HG02870 (cell line): ENCODE measurements at regions not wholly inside any gene's neighbourhood (a gene's known extent, or its start where the extent isn't known, plus 50 kb on each side); places are given as distances from the start of the nearest gene placed in this dataset.
"Not testable (repeated sequence)": the region's sequence is repeated elsewhere in the genome, so short reads cannot be mapped to it uniquely, and the experiment has no call there.

Experiments used
- ATAC-seq: cut with Tn5 transposase; IDR thresholded peaks from one replicate; pipeline ENCODE4 v1.9.1; 2021; ENCODE audit warnings: mild to moderate bottlenecking, moderate library complexity; ENCODE audit not compliant: unreplicated experiment

DNA sequence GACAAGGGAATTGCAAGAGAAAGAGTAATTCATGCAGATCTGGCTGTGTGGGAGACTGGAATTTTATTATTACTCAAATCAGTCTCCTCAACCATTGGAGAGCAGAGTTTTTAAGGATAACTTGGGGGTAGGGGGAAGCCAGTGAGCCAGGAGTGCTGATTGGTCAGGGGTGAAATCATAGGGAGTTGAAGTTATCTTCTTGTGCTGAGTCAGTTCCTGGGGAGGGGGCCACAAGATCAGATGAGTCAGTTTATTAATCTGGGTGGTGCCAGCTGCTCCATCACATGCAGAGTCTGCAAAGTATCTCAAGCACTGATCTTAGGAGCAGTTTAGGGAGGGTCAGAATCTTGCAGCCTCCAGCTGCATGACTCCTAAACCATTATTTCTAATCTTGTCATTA is 191.8 kb upstream of the IGF1 start:
- not testable (repeated sequence) for ATAC-seq

DNA sequence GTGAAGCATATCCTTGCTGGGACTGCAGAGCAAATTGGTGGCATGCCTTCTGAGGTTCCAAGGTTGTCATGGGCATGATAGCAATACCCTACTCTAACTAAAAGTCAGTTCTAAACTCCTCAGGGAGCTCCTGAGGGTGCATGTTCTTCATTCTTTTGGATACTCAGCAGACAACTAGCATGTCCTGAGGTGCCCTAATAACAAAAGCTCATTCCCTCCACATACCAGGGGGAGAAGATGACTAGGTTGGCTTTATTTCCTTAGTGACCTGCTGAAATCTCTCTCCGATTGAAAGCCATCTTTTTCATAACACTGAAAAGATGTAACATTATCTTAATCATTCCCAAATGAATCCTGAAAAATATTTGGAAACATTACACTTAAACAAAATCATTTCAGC is 188.7 kb upstream of the IGF1 start:
- ATAC-seq = no peak

DNA sequence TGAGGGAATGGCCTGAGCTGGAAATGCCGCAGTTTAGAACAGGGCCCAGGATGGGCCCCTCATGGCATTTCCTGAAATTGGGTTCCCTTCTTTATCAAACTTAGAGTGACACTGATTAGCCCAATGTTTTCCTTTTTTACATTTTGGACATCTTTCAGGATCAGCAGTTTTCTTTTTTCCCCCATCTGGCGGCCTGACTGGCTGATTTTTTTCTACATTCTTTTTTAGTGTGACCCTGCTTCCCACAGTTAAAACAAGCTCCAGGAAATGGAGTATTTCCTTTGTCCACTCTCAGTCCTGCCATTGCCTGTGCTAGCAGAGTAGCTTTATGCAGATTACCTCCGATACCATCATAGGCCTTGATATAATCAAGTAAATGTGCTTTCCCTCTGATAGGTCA is 185.8 kb upstream of the IGF1 start:
- not testable (repeated sequence) for ATAC-seq

DNA sequence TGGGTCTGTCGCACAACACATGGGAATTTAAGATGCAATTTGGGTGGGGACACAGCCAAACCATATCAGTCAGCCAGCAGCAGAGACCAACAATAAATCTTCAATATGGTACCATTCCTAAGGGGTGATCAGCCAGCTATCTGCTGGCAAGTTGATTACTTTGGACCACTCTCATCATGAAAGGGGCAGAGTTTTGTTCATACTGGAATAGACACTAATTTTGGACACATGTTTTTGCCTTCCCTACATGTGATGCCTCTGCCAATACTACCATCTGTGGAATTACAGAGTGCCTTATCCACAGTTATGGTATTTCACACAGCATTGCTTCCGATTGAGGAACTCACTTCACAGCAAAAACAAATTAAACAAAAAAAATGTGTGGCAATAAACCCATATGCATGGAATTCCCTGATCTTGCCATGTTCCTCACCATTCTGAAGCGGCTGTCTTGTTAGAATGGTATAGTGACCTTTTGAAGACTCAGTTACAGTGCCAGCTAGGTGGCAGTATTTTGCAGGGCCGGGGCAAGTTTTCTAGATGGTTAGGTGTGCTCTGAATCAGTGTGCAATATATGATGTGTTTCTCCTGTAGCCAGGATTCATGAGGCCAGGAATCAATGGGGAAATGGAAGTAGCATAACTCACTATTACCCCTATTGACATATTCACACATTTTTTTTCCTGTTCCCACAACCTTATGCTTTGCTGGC is 179.0 kb upstream of the IGF1 start:
- ATAC-seq = no peak

DNA sequence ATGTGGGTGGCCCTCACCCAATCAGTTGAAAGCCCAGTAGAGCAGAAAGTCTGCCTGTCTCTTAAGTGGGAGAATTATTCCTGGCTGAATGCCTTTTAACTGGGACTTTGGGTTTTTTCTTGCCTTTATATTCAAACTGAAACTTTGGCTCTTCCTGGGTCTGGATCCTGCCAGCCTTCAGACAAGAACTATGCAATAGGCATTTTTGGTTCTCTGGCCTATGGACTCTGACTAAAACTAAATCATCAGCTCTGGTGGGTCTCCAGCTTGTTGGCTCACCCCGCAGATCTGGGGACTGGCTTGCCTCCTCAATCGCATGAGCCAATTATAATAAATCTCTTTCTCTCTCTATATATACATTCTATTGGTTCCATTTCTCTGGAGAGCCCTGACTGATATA is 173.0 kb upstream of the IGF1 start:
- ATAC-seq = no peak

DNA sequence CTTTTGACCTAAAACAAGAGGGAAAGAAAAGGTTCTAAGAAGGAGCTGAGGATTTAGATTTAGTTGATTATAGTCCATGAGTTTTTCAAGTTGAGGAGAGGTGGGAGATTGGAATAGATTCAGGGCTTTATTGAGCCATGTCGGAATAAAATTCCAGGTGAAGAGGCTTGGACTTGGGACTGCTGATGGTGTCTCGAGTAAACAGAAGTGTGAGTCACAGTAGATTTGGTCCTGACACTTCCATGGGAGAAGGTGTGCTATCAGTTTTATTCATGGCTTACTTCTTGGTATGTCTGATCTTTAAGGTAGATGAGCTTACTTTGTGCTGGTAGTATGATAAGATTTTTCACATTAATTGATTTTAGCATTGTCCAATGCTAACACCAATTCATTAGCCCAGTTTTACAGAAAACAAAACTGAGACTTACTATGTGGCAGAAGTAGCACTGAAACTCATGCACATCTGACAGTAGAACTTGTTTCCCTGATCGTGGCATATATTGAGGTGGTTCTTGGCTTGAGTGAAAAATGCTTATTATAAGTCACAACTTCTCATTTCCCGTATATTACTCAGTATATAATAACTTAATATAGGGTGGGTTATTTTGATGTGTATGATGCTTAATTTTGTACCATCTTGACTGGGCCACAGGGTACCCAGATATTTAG is 172.4 kb upstream of the IGF1 start:
- ATAC-seq = no peak

DNA sequence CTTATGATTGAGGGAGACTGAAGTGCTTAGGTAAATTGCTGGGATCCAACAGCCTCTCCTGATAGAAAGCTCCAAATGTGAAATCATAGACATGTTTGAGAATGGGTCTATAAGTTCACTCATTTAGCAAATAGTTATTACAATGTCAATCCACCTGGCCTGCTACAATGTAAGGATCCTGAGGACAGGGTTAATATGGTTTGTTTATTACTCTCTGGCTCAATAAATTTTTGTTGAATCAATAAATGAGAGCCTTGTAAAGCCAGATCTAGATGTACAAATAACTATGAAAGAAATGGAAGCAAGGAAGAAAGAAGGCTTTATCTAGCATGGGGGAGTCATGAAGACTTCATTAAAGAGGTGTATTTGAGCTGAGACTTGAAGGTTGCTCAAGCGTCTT is 165.6 kb upstream of the IGF1 start:
- no peak for ATAC-seq

DNA sequence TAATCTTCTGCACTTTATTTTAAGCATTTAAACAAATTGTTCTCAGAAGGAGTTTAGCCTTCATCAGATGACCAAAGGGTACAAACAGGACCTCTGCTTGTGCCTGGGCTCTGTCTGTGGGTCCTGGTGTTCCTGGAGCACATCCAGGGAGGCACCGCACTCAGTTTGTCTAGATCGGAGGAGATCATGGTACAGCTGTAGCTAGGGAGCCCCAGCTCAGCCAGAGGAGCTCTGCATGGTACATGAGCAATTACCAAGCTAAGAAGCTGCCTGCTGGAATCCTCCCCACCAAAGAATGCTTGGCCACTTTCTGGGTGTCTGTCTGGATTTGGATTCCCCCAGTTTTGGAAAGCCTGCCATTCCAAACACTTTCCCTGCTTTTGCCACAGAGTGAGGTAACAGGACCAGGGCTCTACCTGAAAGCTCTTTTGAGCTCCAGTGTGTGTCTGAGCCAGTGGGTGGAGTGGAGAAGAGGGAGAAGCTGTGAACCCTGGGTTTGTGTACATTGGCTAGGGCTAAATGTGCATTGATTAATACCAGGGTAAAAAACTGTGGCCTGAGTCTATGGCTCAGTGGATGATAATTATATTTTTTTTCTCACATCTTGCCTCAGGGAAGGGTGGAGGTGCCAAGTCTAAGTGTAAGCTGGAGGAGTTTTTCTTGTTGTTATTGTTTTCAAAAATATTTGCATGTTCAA is 163.7 kb upstream of the IGF1 start:
- no peak for ATAC-seq

DNA sequence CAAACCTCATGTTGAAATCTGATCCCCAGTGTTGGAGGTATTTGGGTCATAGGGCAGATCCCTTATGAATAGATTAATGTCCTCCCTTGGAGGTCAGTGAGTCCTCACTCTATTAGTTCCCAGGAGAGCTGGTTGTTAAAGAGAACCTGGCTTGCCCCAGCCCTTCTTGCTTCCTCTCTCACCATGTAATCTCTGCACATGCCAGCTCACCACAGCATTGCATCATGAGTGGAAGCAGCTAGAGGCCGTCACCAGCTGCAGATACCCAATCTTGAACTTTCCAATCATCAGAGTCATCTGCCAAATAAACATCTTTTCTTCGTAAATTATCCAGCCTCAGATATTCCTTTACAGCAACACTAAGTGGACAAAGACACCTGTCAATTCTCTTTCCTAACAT is 161.8 kb upstream of the IGF1 start:
- no peak for ATAC-seq

DNA sequence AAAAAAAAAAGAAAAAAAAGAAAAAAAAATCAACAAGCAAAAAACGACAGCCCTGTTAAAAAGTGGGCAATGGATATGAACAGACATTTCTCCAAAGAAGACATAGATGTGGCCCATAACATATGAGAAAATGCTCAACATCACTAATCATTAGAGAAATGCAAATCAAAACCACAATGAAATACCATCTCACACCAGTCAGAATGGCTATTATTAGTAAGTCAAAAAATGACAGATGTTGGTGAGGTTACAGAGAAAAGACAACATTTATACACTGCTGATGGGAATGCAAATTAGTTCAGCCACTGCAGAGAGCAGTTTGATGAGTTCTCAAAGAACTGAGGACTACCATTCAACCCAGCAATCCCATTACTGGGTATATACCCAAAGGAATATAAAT is 160.3 kb upstream of the IGF1 start:
- not testable (repeated sequence) for ATAC-seq

DNA sequence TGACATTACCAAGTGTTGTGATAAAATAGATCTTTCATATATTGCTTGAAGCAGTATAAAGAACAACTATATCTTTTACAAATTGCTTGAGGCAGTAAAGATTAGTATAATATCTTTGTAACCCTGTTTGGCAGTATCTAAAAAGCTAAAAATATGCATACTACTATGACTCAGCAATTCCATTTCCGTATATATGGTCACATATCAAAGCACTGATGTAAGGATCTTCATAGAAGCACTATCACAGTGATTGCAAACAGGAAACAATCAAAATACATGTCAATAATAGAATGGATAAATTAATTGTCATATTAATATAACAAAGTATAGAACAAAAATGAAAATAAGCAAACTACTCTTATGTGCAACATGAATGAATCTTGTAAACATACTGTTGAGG is 158.4 kb upstream of the IGF1 start:
- no peak for ATAC-seq

DNA sequence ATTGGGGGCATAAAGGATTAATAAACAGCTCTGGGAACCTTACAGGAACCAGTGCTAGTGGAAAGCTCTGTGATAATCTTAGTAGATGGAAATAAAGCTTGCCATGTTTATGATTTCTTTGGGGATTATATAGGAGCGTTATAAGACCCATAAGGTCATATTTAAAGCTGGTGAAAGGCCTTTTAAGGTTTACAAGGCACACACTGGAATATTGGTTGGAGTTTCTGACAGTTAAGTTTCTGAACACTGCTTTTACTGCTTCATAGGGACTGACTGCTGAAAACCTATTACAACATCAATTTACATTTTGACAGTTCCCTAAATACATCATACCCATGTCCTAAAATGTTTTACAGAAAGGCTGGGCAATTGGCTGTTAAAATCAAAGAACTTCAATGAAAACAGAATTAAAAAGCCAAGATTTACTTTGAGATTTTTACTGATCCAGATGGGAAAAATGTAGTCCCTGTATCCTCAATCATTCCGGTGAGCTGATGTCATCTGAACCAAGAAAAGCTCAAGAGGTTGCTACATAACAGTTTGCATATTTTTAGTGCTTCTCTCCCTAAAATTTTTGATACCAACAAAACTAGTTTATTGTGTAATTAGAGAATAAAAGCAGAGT is 153.7 kb upstream of the IGF1 start:
- no peak for ATAC-seq

DNA sequence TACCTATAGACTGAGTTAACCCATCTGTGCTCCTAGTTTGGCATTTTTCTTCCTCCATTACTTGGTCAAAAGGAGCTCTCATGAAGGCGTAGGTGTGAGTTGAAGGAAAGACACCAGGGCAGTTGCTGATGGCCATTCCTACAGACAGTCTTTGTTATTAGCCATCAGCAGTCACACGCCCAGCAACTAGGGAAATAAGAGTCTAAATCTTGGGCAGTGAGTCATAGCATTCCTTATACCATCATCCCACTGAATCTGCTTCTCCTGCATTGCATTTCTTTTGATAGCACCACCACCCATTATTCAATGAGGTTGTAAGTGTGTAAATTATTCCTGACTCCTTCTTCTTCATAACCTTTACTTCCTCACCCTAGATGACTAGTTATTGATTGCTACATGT is 150.9 kb upstream of the IGF1 start:
- ATAC-seq = no peak

DNA sequence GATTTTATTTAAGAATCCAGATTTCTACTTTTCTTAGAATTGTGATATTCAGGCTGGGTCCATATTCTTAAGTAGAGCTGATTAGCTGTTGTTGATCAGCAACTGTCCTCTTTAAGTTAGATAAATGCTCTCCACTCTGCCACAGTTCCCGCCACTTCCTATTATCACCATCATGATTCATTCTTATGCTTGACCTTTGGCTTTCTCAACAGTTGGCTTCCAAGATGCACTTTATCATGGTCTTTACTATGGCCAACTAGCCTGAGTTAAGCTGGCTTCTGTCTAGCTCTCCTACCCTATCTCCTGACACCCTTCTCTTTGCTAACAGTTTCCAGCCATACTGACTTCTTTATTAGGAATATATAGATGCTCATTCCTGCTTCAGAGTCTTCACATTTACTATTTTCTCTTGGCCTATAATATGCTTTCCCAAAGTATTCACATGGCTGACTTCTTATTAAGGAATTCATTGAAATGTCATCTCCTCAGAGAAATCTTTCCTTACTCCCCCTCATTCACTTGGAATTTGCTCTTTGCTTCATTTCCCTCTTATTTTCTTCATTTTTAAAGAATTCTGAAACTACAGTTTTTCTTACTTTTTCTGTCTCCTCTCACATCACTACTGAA is 149.0 kb upstream of the IGF1 start:
- no peak for ATAC-seq

DNA sequence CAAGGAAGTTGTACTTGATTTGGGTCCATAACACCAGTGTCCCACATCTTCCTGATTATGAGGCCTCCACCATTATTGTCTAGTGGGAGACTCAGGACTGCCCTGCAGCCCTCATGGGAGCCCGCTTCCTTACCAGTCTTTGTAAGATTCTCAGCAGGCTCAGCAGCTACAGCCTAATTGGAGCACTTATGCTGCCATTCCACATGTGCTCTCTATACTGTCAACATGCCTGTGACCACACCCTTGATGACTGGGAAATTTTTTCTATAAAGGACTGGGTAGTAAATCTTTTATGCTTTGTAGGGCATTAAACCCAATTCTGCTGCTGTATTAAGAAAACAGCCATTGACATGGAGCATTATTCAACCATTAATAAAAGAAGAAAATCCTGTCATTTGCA is 145.5 kb upstream of the IGF1 start:
- ATAC-seq = no peak

DNA sequence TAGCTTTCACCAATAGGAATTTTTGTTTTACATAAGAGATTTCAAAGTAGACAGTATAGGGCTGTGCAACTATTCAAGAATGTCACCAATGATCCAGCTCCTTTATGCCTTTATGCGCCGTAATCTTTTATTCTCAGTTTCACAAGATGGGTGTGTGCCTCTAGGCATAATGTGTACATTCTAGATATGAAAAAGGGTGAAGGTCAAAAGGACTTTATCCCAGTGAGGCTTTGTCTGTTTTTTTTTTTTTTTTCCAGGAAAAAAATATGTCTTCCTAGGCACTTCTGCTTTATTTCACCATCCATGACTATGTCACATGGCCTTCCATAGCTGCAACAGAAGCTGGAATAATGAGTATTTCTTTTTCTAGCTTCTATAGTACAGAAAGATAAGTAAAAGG is 142.3 kb upstream of the IGF1 start:
- no peak for ATAC-seq

DNA sequence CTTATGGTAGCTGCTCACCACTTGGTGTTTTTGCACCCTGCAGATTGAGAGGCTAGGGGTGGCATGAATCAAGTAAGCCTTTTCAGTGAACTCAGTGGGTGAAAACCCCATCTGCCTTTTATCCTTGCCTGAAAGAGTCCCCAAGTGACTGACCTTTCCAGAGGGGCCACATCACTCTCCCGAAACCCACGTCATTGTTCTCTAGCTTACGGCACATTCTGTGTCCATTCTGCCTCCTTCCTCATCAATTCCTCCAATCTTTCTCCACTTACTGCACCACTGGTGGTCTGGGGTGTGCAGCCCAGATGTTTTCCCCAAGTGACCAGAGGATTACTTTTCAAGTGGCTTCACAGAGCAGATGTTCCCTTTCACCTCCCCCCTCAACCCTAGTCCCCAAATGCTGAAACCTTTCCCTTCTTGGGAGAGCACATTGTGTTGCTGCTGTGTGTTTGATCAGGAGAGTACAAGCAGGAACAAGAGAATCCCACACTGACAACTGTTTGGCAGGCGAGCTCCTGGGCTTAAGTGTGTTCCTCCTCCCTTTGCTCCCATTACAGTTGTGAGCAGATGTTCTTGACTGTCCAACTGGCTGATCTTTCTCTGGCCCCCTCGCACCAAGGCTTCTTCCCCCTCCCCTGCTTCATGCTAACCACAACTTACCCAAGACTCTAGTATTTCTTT is 138.0 kb upstream of the IGF1 start:
- ATAC-seq = no peak

DNA sequence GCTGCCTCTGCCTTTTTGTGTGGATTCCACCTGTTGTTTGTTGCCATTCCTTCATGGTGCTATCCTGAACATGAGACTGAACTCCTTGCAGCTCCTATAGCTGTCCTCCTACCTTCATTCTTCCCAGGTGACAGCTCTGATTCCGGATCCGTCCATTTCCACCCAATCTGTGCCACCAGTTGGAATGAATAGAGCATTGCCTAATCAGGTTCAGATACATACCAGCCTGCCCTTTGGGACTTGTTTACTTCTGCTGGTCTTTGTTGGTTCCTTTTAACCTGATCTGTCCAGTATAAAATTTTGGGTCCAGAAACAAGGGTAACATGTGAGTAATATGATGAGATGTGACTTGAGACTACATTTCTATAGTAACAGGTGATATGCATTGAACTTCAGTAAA is 136.3 kb upstream of the IGF1 start:
- no peak for ATAC-seq

DNA sequence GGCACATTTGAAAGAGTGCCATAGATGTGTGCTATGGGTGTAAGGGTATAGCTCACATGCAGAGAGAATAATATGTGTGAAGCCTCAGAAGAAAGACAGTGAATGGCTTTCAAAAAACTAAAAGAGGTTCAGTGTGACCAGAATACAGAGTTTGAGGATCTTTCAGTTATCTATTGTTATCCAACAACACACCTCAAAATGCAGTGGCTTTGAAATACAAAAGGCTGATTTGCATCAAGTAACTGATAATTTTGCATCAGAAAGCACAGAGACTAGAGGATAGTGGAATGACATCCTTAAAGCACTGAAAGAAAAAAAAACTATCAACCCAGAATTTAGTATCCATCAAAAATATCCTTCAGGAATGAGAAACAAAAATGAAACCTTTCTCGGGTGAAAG is 131.6 kb upstream of the IGF1 start:
- no peak for ATAC-seq

DNA sequence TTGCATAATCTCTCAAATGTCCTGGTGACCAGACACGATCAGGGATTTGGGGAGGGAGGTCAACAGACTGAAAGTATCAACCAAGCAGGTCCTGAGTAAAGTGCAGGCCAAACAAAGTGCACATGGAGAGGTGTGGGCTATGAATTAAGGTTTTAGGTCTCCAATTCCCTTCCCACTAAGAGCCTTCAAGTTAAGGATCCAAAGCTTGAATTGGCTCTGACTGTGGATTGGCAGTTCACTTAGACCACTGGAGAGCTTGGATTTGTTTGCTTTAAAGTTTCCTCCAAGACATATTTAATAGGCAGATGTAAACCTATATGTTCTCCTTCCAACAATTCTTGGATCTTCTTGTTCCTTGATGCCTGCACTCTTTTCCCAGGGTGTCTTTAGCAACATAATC is 129.6 kb upstream of the IGF1 start:
- ATAC-seq = no peak

DNA sequence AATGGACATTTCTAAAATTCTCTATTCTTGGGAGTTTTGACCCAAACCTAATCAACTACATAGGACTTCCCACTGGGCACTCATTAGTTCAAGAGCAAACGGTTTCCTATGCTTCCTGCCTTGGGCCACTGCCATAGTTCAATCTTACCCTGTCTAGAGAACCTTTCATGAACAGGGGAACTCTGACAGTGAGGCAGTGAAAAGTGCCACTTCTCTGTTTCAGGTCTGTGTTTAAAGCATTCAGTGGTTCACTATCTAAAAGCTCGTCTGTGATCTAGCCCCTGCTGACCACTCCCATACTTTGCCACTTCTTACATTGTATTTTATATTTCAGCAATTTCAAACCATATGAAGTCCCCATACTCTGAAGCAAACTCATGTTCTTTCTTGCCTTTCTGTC is 122.7 kb upstream of the IGF1 start:
- ATAC-seq = no peak
